LNCAP (cell line): ENCODE measurements at regions not wholly inside any gene's neighbourhood (a gene's known extent, or its start where the extent isn't known, plus 50 kb on each side); places are given as distances from the start of the nearest gene placed in this dataset.

ENCODE experiments used
- CTCF ChIP-seq: fragments of 450-650 bp; IDR thresholded peaks from 2 replicates; pipeline ENCODE4 v1.5.1; 2017; ENCODE audit warnings: mild to moderate bottlenecking

- TF ChIP-seq CTCF, result no peak
These were observed 71.6 kb downstream of the RPL27A start for GRCh38 chr11:8754241-8754640.

DNA sequence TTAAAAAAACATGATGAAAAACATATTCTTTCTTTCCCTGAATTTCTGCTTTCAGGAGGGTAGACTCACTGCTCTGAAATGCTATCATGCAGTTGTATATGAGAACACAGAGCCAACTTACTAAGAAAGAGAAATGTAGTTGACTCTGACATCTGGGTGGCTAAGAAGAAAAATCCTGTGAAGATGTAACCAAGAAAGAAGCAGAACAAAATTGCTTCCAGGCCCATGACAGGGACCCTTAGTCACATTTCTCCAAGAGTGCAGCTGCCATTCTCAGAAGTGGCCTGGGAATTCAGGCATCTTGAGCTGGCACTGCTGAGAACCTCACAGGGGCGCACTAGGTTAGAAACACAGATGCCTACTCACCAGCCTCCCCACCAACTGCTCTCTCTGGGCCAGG lies 73.6 kb downstream of the RPL27A start:
- no peak for TF ChIP-seq CTCF

DNA sequence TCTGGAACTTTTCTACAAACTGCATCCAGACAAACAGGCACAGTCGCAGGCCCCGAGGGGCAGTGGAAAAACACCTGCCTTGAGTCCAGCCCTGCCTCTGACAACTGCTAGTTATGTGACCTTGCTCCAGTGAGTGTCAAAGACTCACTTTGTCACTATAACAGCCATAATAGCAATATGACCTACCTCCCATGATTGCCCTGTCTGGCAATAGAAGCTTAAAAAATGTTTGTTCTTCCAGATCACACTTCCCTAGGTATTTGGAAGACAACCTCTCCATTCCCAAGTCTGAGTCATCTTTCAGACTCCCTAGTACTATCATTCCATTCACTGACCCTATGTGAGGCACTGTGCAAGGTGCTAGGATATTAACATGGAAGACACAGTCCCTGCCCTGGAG lies 74.5 kb downstream of the RPL27A start:
- TF ChIP-seq CTCF, result no peak

DNA sequence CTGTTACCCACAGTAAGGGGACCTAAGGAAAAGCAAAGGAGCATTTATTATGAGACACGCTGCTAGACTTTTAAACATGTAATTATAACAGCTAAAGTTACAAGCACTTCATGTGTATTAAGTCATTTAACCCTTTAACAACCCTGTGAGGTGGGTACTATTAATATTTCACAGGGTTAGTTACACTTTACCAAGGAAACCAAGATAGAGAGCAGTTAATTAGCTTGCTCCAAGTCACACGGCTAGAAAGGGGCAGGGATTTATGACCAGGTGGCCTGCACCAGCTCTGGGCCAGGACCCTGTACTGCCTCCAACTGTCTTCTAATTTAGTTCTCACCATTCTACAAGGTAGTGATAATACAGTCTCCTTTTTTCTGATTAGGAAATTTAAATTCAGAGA lies 74.9 kb downstream of the RPL27A start:
- TF ChIP-seq CTCF, result no peak

DNA sequence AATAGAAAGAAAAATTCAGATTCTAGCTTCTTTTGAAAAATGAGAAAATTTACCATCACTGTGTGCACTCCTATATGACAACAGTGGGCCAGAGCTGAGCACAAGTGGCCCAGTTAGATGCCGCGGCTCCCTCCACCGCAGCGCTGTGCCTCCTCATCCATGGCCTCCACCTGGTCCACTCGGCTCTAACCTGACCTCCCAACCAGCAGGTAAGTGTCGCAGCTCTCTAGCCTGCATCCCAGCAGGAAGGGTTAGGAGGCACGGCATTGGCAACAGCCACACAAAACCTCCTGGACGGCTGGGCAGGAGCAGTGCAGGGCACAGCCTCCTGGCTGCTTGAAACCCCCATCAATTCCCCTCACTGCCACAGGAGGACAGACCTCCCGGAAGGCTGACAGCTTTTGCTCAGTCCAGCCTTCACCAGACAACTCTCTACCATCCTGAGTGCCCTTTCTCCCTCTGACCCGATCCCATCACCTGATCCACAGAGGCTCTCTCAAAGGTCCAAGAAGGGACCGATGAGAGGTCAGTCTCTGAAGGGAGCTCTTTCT lies 76.1 kb downstream of the RPL27A start:
- TF ChIP-seq CTCF, result no peak

- TF ChIP-seq CTCF, result no peak
These were observed 77.0 kb downstream of the RPL27A start for GRCh38 chr11:8759634-8760033.

DNA sequence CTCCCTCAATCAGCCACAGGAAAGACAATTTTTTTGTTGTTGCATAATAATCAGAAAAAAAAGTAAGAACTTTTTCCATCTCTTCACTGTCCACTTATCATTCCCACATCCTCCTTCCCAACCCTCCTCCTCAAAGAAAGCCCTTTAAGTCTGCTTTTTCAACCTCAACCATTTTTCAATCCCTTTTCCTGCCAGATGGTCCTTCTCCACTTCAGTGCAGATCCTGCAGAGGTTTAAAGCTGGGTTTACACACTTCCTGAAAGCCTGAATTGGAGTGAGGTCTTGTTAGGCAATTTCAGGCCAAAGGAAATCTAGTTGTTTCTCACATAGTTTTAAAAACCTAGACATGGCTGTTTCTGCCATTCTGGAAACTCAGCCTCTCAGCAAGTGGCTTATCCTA lies 78.3 kb downstream of the RPL27A start:
- TF ChIP-seq CTCF, result no peak

GRCh38 chr11:8763070-8763685 lies 80.6 kb downstream of the RPL27A start:
- no peak for TF ChIP-seq CTCF
